Heart left ventricle (tissue), 16 donors: ENCODE measurements at regions not wholly inside any gene's neighbourhood (a gene's known extent, or its start where the extent isn't known, plus 50 kb on each side); places are given as distances from the start of the nearest gene placed in this dataset.

Experiments used
- ATAC-seq, 4 donors: fragments of 200-7000 bp; cut with Tn5 transposase; one replicate each; pipeline ENCODE4 v1.9.1; 2020 to 2022; ENCODE audit warnings: moderate library complexity in 4 of 4, mild to moderate bottlenecking in 3 of 4, moderate number of reproducible peaks in 1 of 4
- DNase-seq, 5 donors: peaks; one replicate each; pipeline ENCODE4 v3.0.0-alpha.2; 2020
- H3K27ac ChIP-seq, 12 donors: fragments of 200-600 bp; sonication (generic) in 4 of 12; one replicate each; pipeline versions ENCODE4 v1.5.0 to v1.8.0; 2016 to 2022; ENCODE audit warnings: mild to moderate bottlenecking in 2 of 12
- H3K27me3 ChIP-seq, 9 donors: fragments of 200-600 bp; sonication (generic) in 2 of 9; one replicate each; pipeline versions ENCODE4 v1.5.1 to v1.8.0; 2016 to 2022; ENCODE audit warnings: mild to moderate bottlenecking in 3 of 9
- H3K36me3 ChIP-seq, 9 donors: fragments of 200-600 bp; sonication (generic) in 2 of 9; one replicate each; pipeline versions ENCODE4 v1.5.0 to v1.8.0; 2018 to 2022; ENCODE audit warnings: mild to moderate bottlenecking in 2 of 9
- H3K4me1 ChIP-seq, 12 donors: fragments of 200-600 bp; sonication (generic) in 4 of 12; one replicate each; pipeline versions ENCODE4 v1.5.0 to v1.8.0; 2016 to 2022; ENCODE audit warnings: mild to moderate bottlenecking in 3 of 12
- H3K4me3 ChIP-seq, 12 donors: fragments of 200-600 bp; sonication (generic) in 4 of 12; one replicate each; pipeline versions ENCODE4 v1.5.0 to v1.8.0; 2017 to 2022; ENCODE audit warnings: mild to moderate bottlenecking in 9 of 12, moderate library complexity in 4 of 12
- H3K9me3 ChIP-seq, 12 donors: fragments of 200-600 bp; sonication (generic) in 4 of 12; one replicate each; pipeline versions ENCODE4 v1.5.0 to v1.8.0; 2016 to 2022; ENCODE audit warnings: mild to moderate bottlenecking in 1 of 12
- POLR2A ChIP-seq, 2 donors: fragments of 450-650 bp; IDR thresholded peaks; one replicate each; pipeline ENCODE4 v1.6.1; 2017; ENCODE audit warnings: antibody characterized with exemption in 2 of 2, mild to moderate bottlenecking in 2 of 2, moderate library complexity in 2 of 2
- WGBS, 4 donors: extraction: QIAGEN DNeasy Blood & Tissue Kit in 2 of 4; methylation state at CpG; one replicate each; pipeline versions ENCODE4 v1.1.5 to v1.1.7; 2013 to 2018; 5-methylcytosine and 5-hydroxymethylcytosine counted together
- intact Hi-C, 10 donors: fragments of 100-400 bp; cut with DNase I; formaldehyde crosslinking; loops; one replicate each; pipeline versions ENCODE4 v1.11.1 to v1.14.2; 2022
- TF ChIP-seq, protein P1 (sequence below), 12 donors: fragments of 200-600 bp; sonication (generic) in 4 of 12; IDR thresholded peaks; one replicate each; pipeline versions ENCODE4 v1.5.0 to v1.8.0; 2018 to 2022; ENCODE audit warnings: antibody characterized with exemption in 12 of 12, mild to moderate bottlenecking in 5 of 12
- donor health status: ischemic (EF 13 %, LVEDD 7.1; RV severe dilation, severe dysfunction).
- donor health status: healthy with polysubstance abuse.
- donor health status: DM: no; HTN: yes; CAD: no.
- donor health status: DM: no; HTN: no; CAD: no.
- donor health status: ischemic (EF 25% LVEDD 6.9; RV normal size, moderate dysfunction).
- donor health status: ischemic (EF 25% LVEDD 5.7; RV mildly dilated, moderate dysfunction).
- donor health status: healthy.
- donor health status: DM: yes; HTN: yes; CAD: no.
- donor health status: ischemic (EF 35%, LVEDD 5.7; RV mildly dilated, moderate dysfunction).
- donor health status: nonischemic (EF 11% LVEDD 7.7; RV severe dilation, severe dysfunction).
- donor health status: DM: yes; HTN: yes; CAD: no.
- donor health status: PGD.
- donor health status: ischemic (EF 29% LVEDD 5.4; RV normal size, mild dysfunction).
- donor health status: nonischemic (EF 23%, LVEDD 6.1; RV moderate dilation, normal function).

- TF ChIP-seq, protein P1, sequence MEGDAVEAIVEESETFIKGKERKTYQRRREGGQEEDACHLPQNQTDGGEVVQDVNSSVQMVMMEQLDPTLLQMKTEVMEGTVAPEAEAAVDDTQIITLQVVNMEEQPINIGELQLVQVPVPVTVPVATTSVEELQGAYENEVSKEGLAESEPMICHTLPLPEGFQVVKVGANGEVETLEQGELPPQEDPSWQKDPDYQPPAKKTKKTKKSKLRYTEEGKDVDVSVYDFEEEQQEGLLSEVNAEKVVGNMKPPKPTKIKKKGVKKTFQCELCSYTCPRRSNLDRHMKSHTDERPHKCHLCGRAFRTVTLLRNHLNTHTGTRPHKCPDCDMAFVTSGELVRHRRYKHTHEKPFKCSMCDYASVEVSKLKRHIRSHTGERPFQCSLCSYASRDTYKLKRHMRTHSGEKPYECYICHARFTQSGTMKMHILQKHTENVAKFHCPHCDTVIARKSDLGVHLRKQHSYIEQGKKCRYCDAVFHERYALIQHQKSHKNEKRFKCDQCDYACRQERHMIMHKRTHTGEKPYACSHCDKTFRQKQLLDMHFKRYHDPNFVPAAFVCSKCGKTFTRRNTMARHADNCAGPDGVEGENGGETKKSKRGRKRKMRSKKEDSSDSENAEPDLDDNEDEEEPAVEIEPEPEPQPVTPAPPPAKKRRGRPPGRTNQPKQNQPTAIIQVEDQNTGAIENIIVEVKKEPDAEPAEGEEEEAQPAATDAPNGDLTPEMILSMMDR (IDR thresholded peaks at IDR 0.05) = no peak
- no peak for TF ChIP-seq POLR2A (IDR thresholded peaks at IDR 0.05)
- intact Hi-C loops = no loop called here
- Histone ChIP-seq H3K36me3 (no peaks in the 10 kb centered on the region), H3K4me1 (no peaks in the 10 kb centered on the region), H3K27me3 (peaks cover 0 to 12% (median 0%) of the 10 kb centered on the region in 9 donors), H3K9me3 (peaks cover 0 to 14% (median 4%) of the 10 kb centered on the region in 12 donors), H3K27ac (no peak overlapping the region), H3K4me3 (no peak overlapping the region)
- 90 to 95% (median 92%) methylated on average over 5 of the region's 5 CpGs for WGBS, 4 donors
- ATAC-seq = no peak
- DNase-seq = no peak
Measured at GRCh38 chr19:30622276-30622675, 250.1 kb downstream of the ZNF536 start.

- ATAC-seq = no peak
- WGBS, 4 donors = 71 to 73% (median 72%) methylated on average over 8 of the region's 8 CpGs
Measured at GRCh38 chr19:30621326-30621920, 249.2 kb downstream of the ZNF536 start.

DNA sequence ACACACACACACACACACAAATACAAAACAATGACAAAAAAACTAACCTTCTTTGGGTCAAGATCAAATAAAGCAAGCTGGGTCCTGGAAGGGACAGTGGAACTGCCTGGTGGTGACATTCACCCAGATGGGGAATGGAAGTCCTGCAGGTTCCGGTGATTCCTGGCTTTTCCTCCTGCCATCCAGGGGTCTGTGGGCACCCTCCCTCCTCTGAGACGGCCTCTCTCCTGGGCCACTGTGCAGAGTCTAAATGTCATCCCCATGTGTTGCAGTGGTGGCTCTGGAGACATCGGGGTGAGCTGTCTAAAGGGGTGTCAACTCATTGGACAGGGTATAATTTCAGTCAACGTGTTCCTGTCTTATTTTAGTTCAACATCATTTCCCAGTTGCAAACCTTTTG is 248.2 kb downstream of the ZNF536 start:
- peaks cover 0 to 14% (median 4%) of the 10 kb centered on the region in 12 donors for H3K9me3 ChIP-seq
- H3K27ac ChIP-seq = no peak overlapping the region
- TF ChIP-seq POLR2A (IDR thresholded peaks at IDR 0.05) = no peak
- TF ChIP-seq, protein P1 (IDR thresholded peaks at IDR 0.05) = no peak
- H3K4me1 ChIP-seq = no peaks in the 10 kb centered on the region
- intact Hi-C loops = no loop called here
- peaks cover 0 to 12% (median 0%) of the 10 kb centered on the region in 9 donors for H3K27me3 ChIP-seq
- H3K4me3 ChIP-seq = no peak overlapping the region
- ATAC-seq (no peak), DNase-seq (no peak)
- 73 to 94% (median 78%) methylated on average over 3 to 4 of the region's 4 CpGs for whole genome bisulfite sequencing, 4 donors
- H3K36me3 ChIP-seq = no peaks in the 10 kb centered on the region

More at GRCh38 chr19:30621326-30621920, 249.2 kb downstream of the ZNF536 start:
- Histone ChIP-seq H3K4me3 (no peak overlapping the region), H3K27me3 (peaks cover 0 to 12% (median 0%) of the 10 kb centered on the region in 9 donors), H3K27ac (no peak overlapping the region), H3K4me1 (no peaks in the 10 kb centered on the region), H3K36me3 (no peaks in the 10 kb centered on the region), H3K9me3 (peaks cover 0 to 14% (median 4%) of the 10 kb centered on the region in 12 donors)
- intact Hi-C loops = no loop called here
- TF ChIP-seq POLR2A (IDR thresholded peaks at IDR 0.05) = no peak
- TF ChIP-seq, protein P1 (IDR thresholded peaks at IDR 0.05) = no peak
- DNase-seq = no peak

GRCh38 chr19:30609656-30610270 is 237.6 kb downstream of the ZNF536 start:
- Histone ChIP-seq H3K36me3 (no peaks in the 10 kb centered on the region), H3K4me3 (no peak overlapping the region), H3K9me3 (no peaks in the 10 kb centered on the region), H3K4me1 (no peaks in the 10 kb centered on the region), H3K27ac (no peak overlapping the region), H3K27me3 (no peaks in the 10 kb centered on the region)
- no peak for TF ChIP-seq POLR2A (IDR thresholded peaks at IDR 0.05)
- TF ChIP-seq, protein P1 (IDR thresholded peaks at IDR 0.05) = no peak
- DNase-seq (no peak), ATAC-seq (no peak)
- intact Hi-C loops = no loop called here
- WGBS, 4 donors = 78 to 89% (median 85%) methylated on average over 2 of the region's 2 CpGs
